A549 (cell line): ENCODE measurements at regions not wholly inside any gene's neighbourhood (a gene's known extent, or its start where the extent isn't known, plus 50 kb on each side); places are given as distances from the start of the nearest gene placed in this dataset.

Experiments
- ATAC-seq, 2 experiments: fragments of 200-7000 bp in 1 of 2; fragments of >200 bp in 1 of 2; cut with Nextera tagmentation in 1 of 2; cut with Tn5 transposase in 1 of 2; 3 replicates each; pipeline versions ENCODE4 v1.8.0 to v1.9.1; 2018 to 2020; ENCODE audit warnings: mild to moderate bottlenecking in 1 of 2, moderate library complexity in 1 of 2
- CTCF ChIA-PET: fragments of 300-600 bp; sonication (Branson Sonifier 250); formaldehyde crosslinking; extraction: SDS; loops from one replicate; lab custom pipeline; 2021; ENCODE audit warnings: antibody characterized with exemption, inconsistent platforms; lab: Yijun Ruan, JAX
- POLR2A ChIA-PET: fragments of 350-600 bp; formaldehyde crosslinking; extraction: SDS; loops from one replicate; lab custom pipeline; 2021; ENCODE audit warnings: antibody characterized with exemption, inconsistent platforms; lab: Yijun Ruan, JAX
- DNase-seq, 2 experiments: peaks; one replicate each; pipeline versions ENCODE4 v3.0.0 to v3.0.0-alpha.2; 2011 to 2016; ENCODE audit warnings: low read depth in 1 of 2, low spot score in 1 of 2
- FAIRE-seq: peaks from 2 replicates; lab custom pipeline; 2011; peaks lifted over from hg19 to GRCh38; lab: Jason Lieb, UNC
- H3K27ac ChIP-seq, 2 experiments: fragments of >200 bp; sonication (Bioruptor Twin); formaldehyde crosslinking; 3 replicates each; pipeline ENCODE4 v1.5.1; 2016 to 2017
- H3K4me1 ChIP-seq: fragments of >200 bp; sonication (Bioruptor Twin); formaldehyde crosslinking; 3 replicates; pipeline ENCODE4 v1.6.1; 2016
- H3K4me2 ChIP-seq: fragments of >200 bp; sonication (Bioruptor Twin); formaldehyde crosslinking; 3 replicates; pipeline ENCODE4 v1.6.1; 2016
- H3K4me3 ChIP-seq: fragments of >200 bp; sonication (Bioruptor Twin); formaldehyde crosslinking; 3 replicates; pipeline ENCODE4 v1.5.1; 2016
- H3K9me3 ChIP-seq: fragments of >200 bp; sonication (Bioruptor Twin); formaldehyde crosslinking; 3 replicates; pipeline ENCODE4 v1.6.1; 2016
- BCL3 ChIP-seq: fragments of >200 bp; sonication (Bioruptor Twin); formaldehyde crosslinking; IDR thresholded peaks from 3 replicates; pipeline ENCODE4 v1.6.1; 2016
- BHLHE40 ChIP-seq: IDR thresholded peaks from 2 replicates; pipeline ENCODE4 v1.6.1; 2012; ENCODE audit warnings: low read depth, low read length, inconsistent platforms
- CBX8 ChIP-seq: fragments of 200-600 bp; sonication (generic); IDR thresholded peaks from 2 replicates; pipeline ENCODE4 v1.6.1; 2016
- CTCF ChIP-seq: fragments of >200 bp; sonication (Bioruptor Twin); formaldehyde crosslinking; IDR thresholded peaks from 3 replicates; pipeline ENCODE4 v1.5.1; 2016
- EHMT2 ChIP-seq: fragments of 200-600 bp; sonication (generic); IDR thresholded peaks from 2 replicates; pipeline ENCODE4 v1.6.1; 2016; ENCODE audit warnings: antibody characterized with exemption, low read depth, mild to moderate bottlenecking, moderate library complexity
- FOSB ChIP-seq: fragments of 250-450 bp; sonication (Bioruptor Pico); IDR thresholded peaks from 2 replicates; pipeline ENCODE4 v1.5.0; 2020; ENCODE audit warnings: mild to moderate bottlenecking, moderate library complexity
- HDAC2 ChIP-seq: fragments of 200-600 bp; sonication (generic); IDR thresholded peaks from 2 replicates; pipeline ENCODE4 v1.6.1; 2016
- HES2 ChIP-seq: fragments of >200 bp; sonication (Bioruptor Twin); formaldehyde crosslinking; IDR thresholded peaks from 2 replicates; pipeline ENCODE4 v1.6.1; 2016
- JUN ChIP-seq, 2 experiments: fragments of >200 bp; sonication (Bioruptor Twin); formaldehyde crosslinking; IDR thresholded peaks; 2 replicates in 1 of 2; 3 replicates in 1 of 2; pipeline ENCODE4 v1.6.1; 2016 to 2017
- JUNB ChIP-seq: fragments of >200 bp; sonication (Bioruptor Twin); formaldehyde crosslinking; IDR thresholded peaks from 2 replicates; pipeline ENCODE4 v1.6.1; 2016
- MAFK ChIP-seq: fragments of 450-650 bp; IDR thresholded peaks from 2 replicates; pipeline ENCODE4 v1.6.1; 2014; ENCODE audit not compliant: partially characterized antibody
- NFE2L2 ChIP-seq: fragments of 150-350 bp; conservative IDR thresholded peaks from 2 replicates; pipeline ENCODE4 v1.6.1; 2014; ENCODE audit warnings: low read length
- PBX3 ChIP-seq: IDR thresholded peaks from 2 replicates; pipeline ENCODE4 v1.6.1; 2012
- RAD21 ChIP-seq, 2 experiments: fragments of >200 bp in 1 of 2; sonication (Bioruptor Twin) in 1 of 2; formaldehyde crosslinking in 1 of 2; IDR thresholded peaks in 1 of 2; conservative IDR thresholded peaks in 1 of 2; 2 replicates in 1 of 2; 3 replicates in 1 of 2; pipeline ENCODE4 v1.6.1; 2012 to 2018; ENCODE audit warnings: inconsistent platforms in 1 of 2
- REST ChIP-seq: fragments of 200-600 bp; sonication (generic); IDR thresholded peaks from 2 replicates; pipeline ENCODE4 v1.6.1; 2016; ENCODE audit warnings: antibody characterized with exemption, mild to moderate bottlenecking, moderate library complexity
- SMC3 ChIP-seq: fragments of >200 bp; sonication (Bioruptor Twin); formaldehyde crosslinking; IDR thresholded peaks from 3 replicates; pipeline ENCODE4 v1.6.1; 2018; ENCODE audit warnings: inconsistent platforms
- SREBF2 ChIP-seq: fragments of 450-650 bp; IDR thresholded peaks from 2 replicates; pipeline ENCODE4 v1.6.1; 2014; ENCODE audit warnings: mild to moderate bottlenecking, moderate library complexity
- TFCP2L1 ChIP-seq: fragments of 250-450 bp; sonication (Bioruptor Pico); IDR thresholded peaks from 2 replicates; pipeline ENCODE4 v1.5.0; 2021; ENCODE audit warnings: mild to moderate bottlenecking
- ZC3H11A ChIP-seq: fragments of 450-650 bp; IDR thresholded peaks from 2 replicates; pipeline ENCODE4 v1.6.1; 2014; ENCODE audit warnings: antibody characterized with exemption, mild to moderate bottlenecking
- ZFP36 ChIP-seq: fragments of 450-650 bp; IDR thresholded peaks from 2 replicates; pipeline ENCODE4 v1.6.1; 2014; ENCODE audit warnings: borderline replicate concordance; ENCODE audit not compliant: partially characterized antibody
- ZNF302 ChIP-seq: fragments of 250-450 bp; sonication (Bioruptor Pico); IDR thresholded peaks from 2 replicates; pipeline ENCODE4 v1.9.0; 2021; ENCODE audit warnings: inconsistent platforms, mild to moderate bottlenecking, moderate library complexity
- ZSCAN20 ChIP-seq: fragments of 250-450 bp; sonication (Bioruptor Pico); IDR thresholded peaks from 2 replicates; pipeline ENCODE4 v1.8.0; 2022; ENCODE audit warnings: mild to moderate bottlenecking, moderate library complexity
- WGBS: methylation state at CpG from one replicate; pipeline ENCODE4 v1.1.6; 2017; ENCODE audit errors: missing lambda C conversion rate; 5-methylcytosine and 5-hydroxymethylcytosine counted together

- Histone ChIP-seq H3K4me1 (no peaks in the 10 kb centered on the region), H3K9me3 (peaks cover 18% of the 10 kb centered on the region; the same call in 2 of the 3 replicates), H3K27ac (peak overlapping the region in 1 of 2 experiments; percentile 48; a peak in 1 of 6 replicates), H3K4me2 (no peak overlapping the region), H3K4me3 (no peak overlapping the region)
- DNase-seq (no peak), FAIRE-seq (no peak), ATAC-seq (no peak)
- 88% methylated on average over 34 of the region's 34 CpGs for WGBS
- no peak for TF ChIP-seq EHMT2
- no peak for TF ChIP-seq RAD21 (conservative IDR thresholded peaks at IDR 0.05 in 1 of 2, IDR thresholded peaks at IDR 0.05 in 1 of 2)
- no peak for TF ChIP-seq FOSB (CRISPR knock-in tag)
- no peak for TF ChIP-seq CBX8
- TF ChIP-seq NFE2L2: no peak
- no peak for TF ChIP-seq JUN (IDR thresholded peaks at IDR 0.05)
- no peak for TF ChIP-seq SMC3
- TF ChIP-seq ZC3H11A: no peak
- no peak for TF ChIP-seq HES2
- no peak for TF ChIP-seq ZSCAN20 (CRISPR knock-in tag)
- no peak for TF ChIP-seq MAFK
- TF ChIP-seq PBX3: no peak
- no peak for TF ChIP-seq HDAC2
- no peak for TF ChIP-seq BCL3
- TF ChIP-seq TFCP2L1: no peak
- no peak for TF ChIP-seq REST
- no peak for TF ChIP-seq CTCF
- ChIA-PET POLR2A (no interaction called here), CTCF (interaction anchor here (0.8 to 1.8 kb wide), 2 partner anchors 11 to 260 kb away, joined by 3 to 4 read pairs; no protein-coding TSS in a partner anchor)
Observed at GRCh38 chr11:69391192-69392103, 90.0 kb upstream of the LINC01488 start.

- no peak for FAIRE-seq
- DNase-seq: no peak
- ChIA-PET POLR2A (no interaction called here), CTCF (no interaction called here)
- Histone ChIP-seq H3K4me2 (no peak overlapping the region), H3K4me3 (no peak overlapping the region), H3K27ac (peak overlapping the region in 1 of 2 experiments; percentile 48; a peak in 2 of 6 replicates), H3K9me3 (peaks cover 18% of the 10 kb centered on the region; the same call in 2 of the 3 replicates), H3K4me1 (no peaks in the 10 kb centered on the region)
- TF ChIP-seq ZFP36: no peak
- no peak for TF ChIP-seq SREBF2
- no peak for TF ChIP-seq JUNB
- TF ChIP-seq CTCF: no peak
- TF ChIP-seq BCL3: no peak
- TF ChIP-seq BHLHE40: no peak
- TF ChIP-seq ZNF302 (CRISPR knock-in tag): no peak
- no peak for ATAC-seq
- 76% methylated on average over 8 of the region's 10 CpGs for WGBS
Observed at GRCh38 chr11:69392104-69392653, 89.3 kb upstream of the LINC01488 start.
